CD14-positive monocyte (primary cell): ENCODE measurements at regions not wholly inside any gene's neighbourhood (a gene's known extent, or its start where the extent isn't known, plus 50 kb on each side); places are given as distances from the start of the nearest gene placed in this dataset.

Experiments used
- DNase-seq, 3 donors: peaks; one replicate each; pipeline ENCODE4 v3.0.0-alpha.2; 2011 to 2022
- H2AFZ ChIP-seq: 2 replicates; pipeline ENCODE4 v1.6.0; 2012; ENCODE audit warnings: mild to moderate bottlenecking, low read depth, low read length, inconsistent platforms; ENCODE audit not compliant: insufficient read depth, poor library complexity, severe bottlenecking
- H3K27ac ChIP-seq, 2 donors: 1 replicate in 1 of 2; 2 replicates in 1 of 2; pipeline ENCODE4 v1.5.1; 2012 to 2013; ENCODE audit warnings: low read length in 2 of 2, control low read depth in 1 of 2, inconsistent platforms in 1 of 2, low read depth in 1 of 2, mild to moderate bottlenecking in 1 of 2
- H3K27me3 ChIP-seq, 2 donors: one replicate each; pipeline versions ENCODE4 v1.6.0 to v1.6.1; 2011 to 2013; ENCODE audit warnings: low read length in 2 of 2; ENCODE audit not compliant: control insufficient read depth in 2 of 2, insufficient read depth in 2 of 2
- H3K36me3 ChIP-seq, 2 donors: replicated peaks in 1 of 2; 1 replicate in 1 of 2; 2 replicates in 1 of 2; pipeline versions ENCODE4 v1.5.1 to v1.6.1; 2012 to 2013; ENCODE audit warnings: low read length in 2 of 2, control low read depth in 1 of 2, inconsistent platforms in 1 of 2, mild to moderate bottlenecking in 1 of 2; ENCODE audit not compliant: insufficient read depth in 2 of 2, control insufficient read depth in 1 of 2
- H3K4me1 ChIP-seq, 2 donors: 1 replicate in 1 of 2; 2 replicates in 1 of 2; pipeline versions ENCODE4 v1.5.1 to v1.6.1; 2012 to 2013; ENCODE audit warnings: low read length in 2 of 2, control low read depth in 1 of 2, inconsistent platforms in 1 of 2, mild to moderate bottlenecking in 1 of 2, moderate library complexity in 1 of 2; ENCODE audit not compliant: insufficient read depth in 2 of 2, control insufficient read depth in 1 of 2
- H3K4me2 ChIP-seq: replicated peaks from 2 replicates; pipeline ENCODE3; 2012; ENCODE audit warnings: low read length, moderate library complexity, mild to moderate bottlenecking; ENCODE audit not compliant: poor library complexity, severe bottlenecking; ENCODE audit errors: extremely low read depth
- H3K4me3 ChIP-seq, 3 experiments: fragments of 200-600 bp in 1 of 3; sonication (generic) in 1 of 3; replicated peaks in 1 of 3; 1 replicate in 2 of 3; 2 replicates in 1 of 3; pipeline ENCODE4 v1.5.1; 2011 to 2013; ENCODE audit warnings: low read length in 3 of 3, mild to moderate bottlenecking in 3 of 3, control low read depth in 2 of 3, low read depth in 2 of 3, inconsistent platforms in 1 of 3, moderate library complexity in 1 of 3
- H3K79me2 ChIP-seq: 2 replicates; pipeline ENCODE4 v1.6.0; 2012; ENCODE audit warnings: mild to moderate bottlenecking, control low read depth, inconsistent platforms, low read length, moderate library complexity; ENCODE audit not compliant: insufficient read depth
- H3K9ac ChIP-seq: 2 replicates; pipeline ENCODE4 v1.6.0; 2017; ENCODE audit warnings: low read length, mild to moderate bottlenecking; ENCODE audit not compliant: insufficient read depth, poor library complexity, severe bottlenecking
- H3K9me3 ChIP-seq, 2 donors: replicated peaks in 1 of 2; 1 replicate in 1 of 2; 2 replicates in 1 of 2; pipeline versions ENCODE4 v1.5.1 to v1.6.1; 2012 to 2013; ENCODE audit warnings: low read length in 2 of 2, control low read depth in 1 of 2; ENCODE audit not compliant: control insufficient read depth in 1 of 2, insufficient read depth in 1 of 2
- H4K20me1 ChIP-seq: 2 replicates; pipeline ENCODE4 v1.6.0; 2012; ENCODE audit warnings: mild to moderate bottlenecking, low read length, control low read depth, moderate library complexity; ENCODE audit not compliant: insufficient read depth
- H3K27ac Mint-ChIP-seq, 7 donors: one replicate each; pipeline ENCODE4 v1.8.0; 2020; ENCODE audit warnings: mild to moderate bottlenecking in 7 of 7, mixed read lengths in 7 of 7, moderate library complexity in 6 of 7, inconsistent platforms in 2 of 7
- H3K27me3 Mint-ChIP-seq, 3 donors: one replicate each; pipeline ENCODE4 v1.8.0; 2021 to 2022; ENCODE audit warnings: low read depth in 3 of 3, mild to moderate bottlenecking in 3 of 3, mixed read lengths in 3 of 3, moderate library complexity in 3 of 3, inconsistent platforms in 1 of 3
- H3K36me3 Mint-ChIP-seq, 2 donors: one replicate each; pipeline ENCODE4 v1.8.0; 2020; ENCODE audit warnings: mixed read lengths in 2 of 2, inconsistent platforms in 1 of 2, mild to moderate bottlenecking in 1 of 2
- H3K4me1 Mint-ChIP-seq: one replicate; pipeline ENCODE4 v1.8.0; 2020; ENCODE audit warnings: mild to moderate bottlenecking, mixed read lengths
- H3K4me3 Mint-ChIP-seq, 2 donors: one replicate each; pipeline ENCODE4 v1.8.0; 2020; ENCODE audit warnings: mild to moderate bottlenecking in 2 of 2, mixed read lengths in 2 of 2, moderate library complexity in 1 of 2
- H3K9me3 Mint-ChIP-seq, 7 donors: one replicate each; pipeline ENCODE4 v1.8.0; 2020 to 2022; ENCODE audit warnings: mixed read lengths in 7 of 7, mild to moderate bottlenecking in 6 of 7, moderate library complexity in 6 of 7, inconsistent platforms in 2 of 7
- WGBS: methylation state at CpG from one replicate; pipeline ENCODE4 v1.1.5; 2013; ENCODE audit warnings: missing lambda C conversion rate; ENCODE audit not compliant: insufficient coverage; 5-methylcytosine and 5-hydroxymethylcytosine counted together
- intact Hi-C, 2 donors: fragments of 100-400 bp; cut with micrococcal nuclease; formaldehyde crosslinking; loops; one replicate each; pipeline versions ENCODE4 v1.15.0 to v1.15.1; 2023
- TF ChIP-seq, protein P1 (sequence below): fragments of 200-600 bp; IDR thresholded peaks from one replicate; pipeline ENCODE4 v1.8.0; 2022; ENCODE audit warnings: antibody characterized with exemption, mild to moderate bottlenecking

GRCh38 chr16:74113545-74113944 is 183.1 kb upstream of the PSMD7 start:
- Histone ChIP-seq H3K9me3 (no peaks in the 10 kb centered on the region), H3K36me3 (no peaks in the 10 kb centered on the region), H3K4me1 (no peaks in the 10 kb centered on the region), H3K9ac (no peak overlapping the region), H3K4me3 (no peak overlapping the region), H3K4me2 (no peak overlapping the region), H3K79me2 (no peaks in the 10 kb centered on the region), H2AFZ (no peak overlapping the region), H3K27ac (no peak overlapping the region), H3K27me3 (no peaks in the 10 kb centered on the region), H4K20me1 (no peaks in the 10 kb centered on the region)
- no peak overlapping the region for H3K27ac Mint-ChIP-seq
- DNase-seq: no peak
- no peaks in the 10 kb centered on the region for H3K36me3 Mint-ChIP-seq
- no peaks in the 10 kb centered on the region for H3K9me3 Mint-ChIP-seq
- 93% methylated on average over 5 of the region's 8 CpGs for WGBS
- intact Hi-C loops: no loop called here
- peaks cover 5 to 7% (median 7%) of the 10 kb centered on the region in 3 donors for H3K27me3 Mint-ChIP-seq
- no peak overlapping the region for H3K4me3 Mint-ChIP-seq
- H3K4me1 Mint-ChIP-seq: no peaks in the 10 kb centered on the region
- TF ChIP-seq, protein P1, sequence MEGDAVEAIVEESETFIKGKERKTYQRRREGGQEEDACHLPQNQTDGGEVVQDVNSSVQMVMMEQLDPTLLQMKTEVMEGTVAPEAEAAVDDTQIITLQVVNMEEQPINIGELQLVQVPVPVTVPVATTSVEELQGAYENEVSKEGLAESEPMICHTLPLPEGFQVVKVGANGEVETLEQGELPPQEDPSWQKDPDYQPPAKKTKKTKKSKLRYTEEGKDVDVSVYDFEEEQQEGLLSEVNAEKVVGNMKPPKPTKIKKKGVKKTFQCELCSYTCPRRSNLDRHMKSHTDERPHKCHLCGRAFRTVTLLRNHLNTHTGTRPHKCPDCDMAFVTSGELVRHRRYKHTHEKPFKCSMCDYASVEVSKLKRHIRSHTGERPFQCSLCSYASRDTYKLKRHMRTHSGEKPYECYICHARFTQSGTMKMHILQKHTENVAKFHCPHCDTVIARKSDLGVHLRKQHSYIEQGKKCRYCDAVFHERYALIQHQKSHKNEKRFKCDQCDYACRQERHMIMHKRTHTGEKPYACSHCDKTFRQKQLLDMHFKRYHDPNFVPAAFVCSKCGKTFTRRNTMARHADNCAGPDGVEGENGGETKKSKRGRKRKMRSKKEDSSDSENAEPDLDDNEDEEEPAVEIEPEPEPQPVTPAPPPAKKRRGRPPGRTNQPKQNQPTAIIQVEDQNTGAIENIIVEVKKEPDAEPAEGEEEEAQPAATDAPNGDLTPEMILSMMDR: no peak

- Histone ChIP-seq H3K9ac (no peak overlapping the region), H2AFZ (no peak overlapping the region), H4K20me1 (no peaks in the 10 kb centered on the region), H3K36me3 (no peaks in the 10 kb centered on the region), H3K4me1 (no peaks in the 10 kb centered on the region), H3K4me3 (no peak overlapping the region), H3K79me2 (no peaks in the 10 kb centered on the region), H3K27me3 (no peaks in the 10 kb centered on the region), H3K27ac (no peak overlapping the region), H3K4me2 (no peak overlapping the region), H3K9me3 (no peaks in the 10 kb centered on the region)
- TF ChIP-seq, protein P1: no peak
- H3K4me3 Mint-ChIP-seq: no peak overlapping the region
- no peak for DNase-seq
- H3K27me3 Mint-ChIP-seq: peaks cover 2 to 5% (median 5%) of the 10 kb centered on the region in 3 donors
- no peaks in the 10 kb centered on the region for H3K36me3 Mint-ChIP-seq
- WGBS: no CpG with 5 or more reads among the region's 2 CpGs
- H3K27ac Mint-ChIP-seq: no peak overlapping the region
- peaks cover 8% of the 10 kb centered on the region for H3K4me1 Mint-ChIP-seq
- intact Hi-C loops: no loop called here
- H3K9me3 Mint-ChIP-seq: no peaks in the 10 kb centered on the region
Measured at GRCh38 chr16:74111456-74111982, 185.1 kb upstream of the PSMD7 start.
